H7 (cell line): ENCODE measurements at regions not wholly inside any gene's neighbourhood (a gene's known extent, or its start where the extent isn't known, plus 50 kb on each side); places are given as distances from the start of the nearest gene placed in this dataset.

ENCODE experiments used
- DNase-seq: peaks from one replicate; pipeline ENCODE4 v3.0.0; 2012
- H3K27me3 ChIP-seq: 2 replicates; pipeline ENCODE4 v1.6.0; 2011; ENCODE audit warnings: mild to moderate bottlenecking, low read length; ENCODE audit not compliant: control insufficient read depth, insufficient read depth
- H3K36me3 ChIP-seq: replicated peaks from 2 replicates; pipeline ENCODE4 v1.5.1; 2011; ENCODE audit warnings: low read length; ENCODE audit not compliant: control insufficient read depth, insufficient read depth
- H3K4me3 ChIP-seq: 2 replicates; pipeline ENCODE4 v1.5.1; 2011; ENCODE audit warnings: low read depth, mild to moderate bottlenecking, control low read depth, low read length, moderate library complexity; ENCODE audit not compliant: insufficient read depth

DNA sequence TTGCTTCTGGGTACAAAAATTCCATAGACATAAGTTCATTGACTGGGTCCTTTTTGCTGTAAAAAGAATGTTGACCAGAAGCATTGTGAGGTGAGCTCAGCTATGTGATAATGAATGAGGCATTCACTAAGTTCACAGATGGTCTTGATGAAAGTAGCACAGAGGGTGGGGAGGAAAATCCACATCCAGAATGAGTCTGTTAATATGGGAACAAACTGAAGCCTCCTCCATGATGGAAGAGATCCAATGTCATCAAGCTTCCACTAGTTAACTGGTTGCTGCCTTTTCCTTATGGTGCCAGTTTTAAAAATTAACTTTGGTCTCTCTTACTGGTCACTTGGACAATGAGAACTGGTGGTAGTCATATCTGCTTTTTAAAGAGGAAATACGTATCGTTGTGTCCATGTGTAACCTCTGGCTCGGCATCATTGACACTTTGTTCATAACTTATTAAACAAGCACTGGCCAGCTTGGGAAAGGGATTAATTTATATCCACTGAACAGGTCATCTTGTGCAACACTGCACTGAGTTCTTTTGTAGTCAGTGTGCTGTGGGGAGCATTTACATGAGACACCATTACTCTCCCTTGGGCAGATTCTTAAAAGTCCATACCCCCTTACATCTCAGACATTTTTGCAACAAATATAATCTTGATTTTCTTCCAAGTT lies 88.6 kb downstream of the ADAMTS1 start:
- no peaks in the 10 kb centered on the region for H3K36me3 ChIP-seq
- no peak for DNase-seq
- no peaks in the 10 kb centered on the region for H3K27me3 ChIP-seq
- no peak overlapping the region for H3K4me3 ChIP-seq

DNA sequence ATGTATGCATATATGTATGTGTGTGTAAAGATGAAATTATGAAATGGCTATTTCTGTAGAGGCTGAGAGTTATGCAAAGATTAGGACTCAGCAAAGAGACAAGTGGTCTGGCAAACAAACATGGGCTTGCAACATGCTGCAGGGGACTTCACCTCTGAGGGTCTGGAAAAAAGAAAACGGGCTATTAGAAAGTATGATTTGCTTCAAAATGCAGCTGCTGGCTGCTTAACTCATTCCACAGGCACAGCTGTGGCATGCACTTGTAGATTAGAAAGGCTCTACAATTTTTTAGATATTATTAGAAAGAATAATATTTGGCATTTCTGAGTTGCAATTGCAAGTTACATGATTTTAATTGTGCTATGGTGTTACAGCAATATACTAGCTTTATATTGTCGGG lies 90.4 kb downstream of the ADAMTS1 start:
- Histone ChIP-seq H3K4me3 (no peak overlapping the region), H3K27me3 (no peaks in the 10 kb centered on the region)
- no peak for DNase-seq

DNA sequence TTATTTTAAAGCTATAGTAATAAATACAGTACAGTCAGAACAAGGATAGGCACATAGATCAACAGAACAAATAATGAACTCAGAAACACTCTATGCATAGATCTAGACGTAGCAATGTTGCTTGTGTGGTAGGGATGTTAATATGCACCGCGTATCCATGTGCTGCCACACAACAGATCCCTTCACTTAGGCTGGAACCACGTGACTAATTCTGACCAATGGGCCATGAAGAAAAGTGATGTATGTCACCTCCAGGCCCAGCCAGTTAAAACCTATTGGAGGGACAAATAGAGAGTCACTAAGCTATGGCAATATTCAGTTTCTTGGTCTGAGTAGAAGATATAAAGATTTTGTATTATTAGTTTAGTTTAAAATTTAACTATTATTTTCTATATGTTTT lies 91.4 kb downstream of the ADAMTS1 start:
- H3K4me3 ChIP-seq, result no peak overlapping the region
- DNase-seq, result no peak
- H3K27me3 ChIP-seq, result no peaks in the 10 kb centered on the region
- H3K36me3 ChIP-seq, result no peaks in the 10 kb centered on the region

More for the DNA sequence above, 90.4 kb downstream of the ADAMTS1 start:
- H3K36me3 ChIP-seq, result no peaks in the 10 kb centered on the region

DNA sequence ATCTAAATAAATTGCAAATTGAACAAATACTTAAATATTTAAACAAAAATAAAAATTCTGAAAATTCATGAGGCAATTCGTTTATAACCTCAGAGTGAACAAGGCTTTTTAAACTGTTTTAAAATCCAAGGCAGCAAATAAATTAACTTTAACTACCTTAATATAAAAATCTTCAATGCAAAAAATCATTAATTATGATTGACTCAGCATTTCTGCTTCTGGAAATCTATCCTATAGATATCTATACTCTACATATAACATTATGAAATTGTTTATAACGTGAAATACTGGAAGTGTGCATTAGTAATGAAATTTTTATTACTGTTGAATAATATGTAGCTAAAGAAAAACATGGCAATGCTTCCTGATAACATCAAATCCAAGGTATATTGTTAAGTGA lies 92.4 kb downstream of the ADAMTS1 start:
- Histone ChIP-seq H3K36me3 (no peaks in the 10 kb centered on the region), H3K4me3 (no peak overlapping the region), H3K27me3 (no peaks in the 10 kb centered on the region)
- no peak for DNase-seq

DNA sequence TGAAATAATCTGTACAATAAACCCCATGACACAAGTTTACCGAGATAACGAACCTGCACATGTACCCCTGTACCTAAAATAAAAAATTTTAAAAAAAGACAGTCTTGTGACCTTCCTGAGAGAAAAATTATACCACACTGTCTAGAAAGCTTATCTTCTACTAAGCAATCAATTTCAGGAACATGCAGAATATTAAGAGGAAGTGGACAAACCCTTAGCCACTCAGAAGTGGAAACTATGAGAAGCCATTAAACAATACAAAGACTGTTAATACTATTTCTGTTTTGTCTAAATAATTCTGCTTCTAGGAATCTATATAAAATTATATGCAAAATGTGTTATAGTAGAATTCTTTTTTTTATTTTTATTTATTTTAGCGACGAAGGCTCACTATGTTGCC lies 93.9 kb downstream of the ADAMTS1 start:
- H3K27me3 ChIP-seq, result no peaks in the 10 kb centered on the region
- no peak for DNase-seq
- no peaks in the 10 kb centered on the region for H3K36me3 ChIP-seq
- H3K4me3 ChIP-seq, result no peak overlapping the region

- H3K27me3 ChIP-seq, result no peaks in the 10 kb centered on the region
- H3K36me3 ChIP-seq, result no peaks in the 10 kb centered on the region
- no peak for DNase-seq
- no peak overlapping the region for H3K4me3 ChIP-seq
Observed at GRCh38 chr21:26748066-26748465, 97.1 kb downstream of the ADAMTS1 start.

DNA sequence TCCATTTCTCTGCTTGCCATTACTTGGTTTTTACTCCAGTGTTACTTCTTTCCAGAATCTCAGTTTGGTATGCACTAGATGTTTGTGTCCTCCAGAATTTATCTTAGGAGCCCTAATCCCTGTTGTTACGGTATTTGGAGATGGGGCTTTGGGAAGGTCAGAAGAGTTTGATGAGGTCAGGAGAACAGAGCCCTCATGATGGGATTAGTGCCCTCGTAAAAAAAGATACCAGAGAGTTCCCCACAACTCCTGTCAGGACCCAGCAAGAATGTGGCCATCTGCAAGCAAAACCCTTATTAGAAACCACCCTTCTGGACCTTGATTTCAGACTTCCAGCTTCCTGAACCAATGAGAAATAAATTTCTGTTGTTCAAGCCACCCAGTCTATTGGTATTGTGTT lies 98.0 kb downstream of the ADAMTS1 start:
- no peak overlapping the region for H3K4me3 ChIP-seq
- no peak for DNase-seq
- no peaks in the 10 kb centered on the region for H3K36me3 ChIP-seq
- H3K27me3 ChIP-seq, result no peaks in the 10 kb centered on the region

DNA sequence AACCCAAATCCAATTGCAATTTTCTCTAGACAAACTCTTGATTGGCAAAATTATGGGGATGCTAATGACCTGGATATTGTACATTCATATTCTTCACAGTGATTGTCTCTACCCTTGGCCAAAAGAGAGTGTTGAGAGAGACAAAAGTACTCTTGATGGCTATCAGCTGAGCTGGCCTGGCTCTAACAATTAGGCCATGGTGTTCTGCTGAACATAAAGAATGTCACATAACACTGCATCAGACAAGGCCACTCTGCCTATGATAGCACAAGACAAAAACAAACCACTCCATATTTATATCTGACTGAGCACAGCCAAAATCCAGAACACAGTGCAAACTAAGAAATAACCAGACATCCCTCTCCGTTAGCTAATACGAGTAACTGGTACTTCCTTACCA lies 101.7 kb downstream of the ADAMTS1 start:
- Histone ChIP-seq H3K4me3 (no peak overlapping the region), H3K27me3 (no peaks in the 10 kb centered on the region), H3K36me3 (no peaks in the 10 kb centered on the region)
- DNase-seq, result no peak

- H3K27me3 ChIP-seq, result no peaks in the 10 kb centered on the region
- no peak for DNase-seq
- H3K36me3 ChIP-seq, result no peaks in the 10 kb centered on the region
- H3K4me3 ChIP-seq, result no peak overlapping the region
Observed at GRCh38 chr21:26739189-26739588, 106.0 kb downstream of the ADAMTS1 start.

DNA sequence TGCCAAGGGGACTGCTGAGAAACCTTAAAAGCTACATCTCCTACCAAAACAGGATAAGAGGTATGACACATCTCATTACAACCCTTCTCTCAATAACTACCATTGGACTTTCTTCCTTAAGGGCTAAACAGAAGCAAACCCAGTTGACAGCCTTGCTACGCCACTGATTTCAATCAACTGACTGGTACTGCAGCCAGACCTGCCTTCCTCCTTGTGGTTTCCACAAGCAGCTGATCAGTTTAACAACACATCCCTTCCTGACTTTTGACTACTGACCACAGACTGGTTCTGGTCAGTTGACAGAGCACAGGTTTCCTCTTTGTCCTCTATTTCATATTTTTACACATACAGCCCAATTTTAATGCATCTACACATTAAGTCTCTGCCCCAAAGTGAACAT lies 108.8 kb downstream of the ADAMTS1 start:
- H3K36me3 ChIP-seq, result no peaks in the 10 kb centered on the region
- H3K27me3 ChIP-seq, result no peaks in the 10 kb centered on the region
- no peak for DNase-seq
- H3K4me3 ChIP-seq, result no peak overlapping the region

DNA sequence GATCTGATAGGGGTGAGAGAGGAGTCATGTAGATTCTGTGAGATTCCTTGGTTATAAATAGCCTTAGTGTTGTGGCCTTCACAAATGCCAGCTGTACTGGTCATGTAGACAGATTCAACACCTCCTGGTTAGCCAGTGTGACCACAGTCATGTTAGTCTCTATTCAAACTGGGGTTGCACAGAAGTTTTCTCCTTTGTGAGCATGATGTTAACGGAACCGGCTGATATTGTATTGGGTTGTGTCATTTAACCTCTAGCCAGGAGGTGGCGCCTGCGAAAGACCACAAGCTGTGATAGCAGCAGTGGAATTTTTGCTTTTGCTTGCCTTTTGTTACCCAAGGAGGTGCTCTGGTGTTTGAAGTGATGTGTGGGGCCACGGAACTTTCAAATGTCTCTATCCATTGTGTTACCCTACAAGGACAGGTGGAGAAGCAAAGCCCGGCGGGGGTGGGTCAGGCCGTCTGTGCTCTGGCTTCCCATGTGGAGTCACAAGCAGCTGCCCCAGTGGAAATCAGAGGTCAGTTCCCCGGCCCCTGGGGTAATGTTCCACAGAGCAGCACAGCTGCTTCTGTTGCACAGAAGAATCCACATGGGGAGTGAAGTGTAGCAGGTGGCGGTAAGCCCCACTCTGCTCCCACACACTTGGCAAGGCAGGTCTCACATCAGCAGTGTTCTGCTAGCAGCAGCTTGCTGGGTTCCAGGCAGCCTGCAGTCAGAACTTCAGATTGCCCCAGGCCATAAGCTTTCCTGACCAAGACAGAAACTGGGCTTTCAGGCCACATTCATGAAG lies 112.6 kb downstream of the ADAMTS1 start:
- Histone ChIP-seq H3K27me3 (no peaks in the 10 kb centered on the region), H3K36me3 (no peaks in the 10 kb centered on the region), H3K4me3 (no peak overlapping the region)
- peak; percentile 18 for DNase-seq

GRCh38 chr21:26719750-26720149 lies 125.5 kb downstream of the ADAMTS1 start:
- Histone ChIP-seq H3K4me3 (no peak overlapping the region), H3K27me3 (no peaks in the 10 kb centered on the region), H3K36me3 (no peaks in the 10 kb centered on the region)
- DNase-seq, result no peak

GRCh38 chr21:26717146-26717739 lies 128.0 kb downstream of the ADAMTS1 start:
- Histone ChIP-seq H3K27me3 (no peaks in the 10 kb centered on the region), H3K4me3 (no peak overlapping the region), H3K36me3 (no peaks in the 10 kb centered on the region)
- DNase-seq, result no peak

- Histone ChIP-seq H3K27me3 (no peaks in the 10 kb centered on the region), H3K36me3 (no peaks in the 10 kb centered on the region), H3K4me3 (no peak overlapping the region)
- DNase-seq, result peak; percentile 49
Observed at GRCh38 chr21:26715878-26716506, 129.2 kb downstream of the ADAMTS1 start.

- H3K27me3 ChIP-seq, result no peaks in the 10 kb centered on the region
- no peak for DNase-seq
- H3K4me3 ChIP-seq, result no peak overlapping the region
- no peaks in the 10 kb centered on the region for H3K36me3 ChIP-seq
Observed at GRCh38 chr21:26715116-26715515, 130.1 kb downstream of the ADAMTS1 start.
